H7 (cell line): ENCODE measurements at regions not wholly inside any gene's neighbourhood (a gene's known extent, or its start where the extent isn't known, plus 50 kb on each side); places are given as distances from the start of the nearest gene placed in this dataset.
"Not testable (repeated sequence)": the region's sequence is repeated elsewhere in the genome, so short reads cannot be mapped to it uniquely, and the experiment has no call there.

Experiments used
- DNase-seq: peaks from one replicate; pipeline ENCODE4 v3.0.0; 2012
- H3K27me3 ChIP-seq: 2 replicates; pipeline ENCODE4 v1.6.0; 2011; ENCODE audit warnings: mild to moderate bottlenecking, low read length; ENCODE audit not compliant: control insufficient read depth, insufficient read depth
- H3K36me3 ChIP-seq: replicated peaks from 2 replicates; pipeline ENCODE4 v1.5.1; 2011; ENCODE audit warnings: low read length; ENCODE audit not compliant: control insufficient read depth, insufficient read depth
- H3K4me3 ChIP-seq: 2 replicates; pipeline ENCODE4 v1.5.1; 2011; ENCODE audit warnings: low read depth, mild to moderate bottlenecking, control low read depth, low read length, moderate library complexity; ENCODE audit not compliant: insufficient read depth

DNA sequence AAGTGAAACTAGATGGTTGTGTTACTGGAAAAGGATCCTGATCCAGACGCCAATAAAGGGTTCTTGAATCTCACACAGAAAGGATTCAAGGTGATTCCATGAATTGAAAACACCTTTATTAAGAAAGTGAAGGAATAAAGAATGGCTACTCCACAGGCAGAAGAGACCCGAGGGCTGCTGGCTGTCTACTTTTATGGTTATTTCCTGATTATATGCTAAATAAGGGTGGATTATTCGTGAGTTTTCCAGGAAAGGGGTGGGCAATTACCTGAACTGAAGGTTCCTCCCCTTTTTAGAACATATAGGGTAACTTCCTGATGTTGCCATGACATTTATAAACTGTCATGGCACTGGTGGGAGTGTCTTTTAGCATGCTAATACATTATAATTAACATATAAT, 50.9 kb upstream of the WARS2 start:
- H3K4me3 ChIP-seq: no peak overlapping the region
- no peaks in the 10 kb centered on the region for H3K27me3 ChIP-seq
- H3K36me3 ChIP-seq: no peaks in the 10 kb centered on the region
- DNase-seq: no peak

DNA sequence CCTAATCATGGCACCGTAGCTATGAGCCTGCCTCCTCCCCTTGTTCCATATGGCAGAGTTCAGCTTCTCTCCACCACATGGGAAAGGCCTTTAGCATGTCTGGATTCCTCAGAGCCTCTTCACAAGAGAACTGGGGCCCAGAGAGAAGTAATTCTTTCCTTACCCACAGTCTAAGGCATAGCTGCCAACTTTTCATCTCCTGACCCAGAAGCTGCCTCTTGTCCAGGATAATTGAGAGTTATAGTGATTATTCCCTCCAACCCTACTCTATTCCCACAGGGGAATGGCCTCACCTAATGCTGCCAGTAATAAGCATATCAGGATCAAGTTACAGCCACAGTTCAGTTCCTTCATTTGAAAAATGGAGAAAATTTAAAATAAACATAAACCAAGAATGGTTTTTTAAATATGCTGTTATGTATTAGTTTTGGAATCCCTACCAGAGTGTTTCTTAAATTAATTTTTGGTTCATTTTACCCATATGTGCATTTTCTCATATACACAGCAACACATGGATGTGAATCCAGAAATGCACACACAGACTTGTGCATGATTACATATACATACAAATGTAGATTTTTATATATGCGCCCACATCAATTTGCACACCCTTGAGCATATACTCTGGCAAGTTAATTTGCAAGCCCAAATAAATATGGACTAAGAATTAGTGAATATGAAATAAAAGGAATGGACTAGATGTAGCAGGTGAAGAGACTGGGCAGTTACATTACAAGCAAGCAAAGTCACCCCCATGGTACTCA, 63.9 kb upstream of the WARS2 start:
- no peaks in the 10 kb centered on the region for H3K27me3 ChIP-seq
- no peak for DNase-seq
- H3K36me3 ChIP-seq: no peaks in the 10 kb centered on the region
- no peak overlapping the region for H3K4me3 ChIP-seq

DNA sequence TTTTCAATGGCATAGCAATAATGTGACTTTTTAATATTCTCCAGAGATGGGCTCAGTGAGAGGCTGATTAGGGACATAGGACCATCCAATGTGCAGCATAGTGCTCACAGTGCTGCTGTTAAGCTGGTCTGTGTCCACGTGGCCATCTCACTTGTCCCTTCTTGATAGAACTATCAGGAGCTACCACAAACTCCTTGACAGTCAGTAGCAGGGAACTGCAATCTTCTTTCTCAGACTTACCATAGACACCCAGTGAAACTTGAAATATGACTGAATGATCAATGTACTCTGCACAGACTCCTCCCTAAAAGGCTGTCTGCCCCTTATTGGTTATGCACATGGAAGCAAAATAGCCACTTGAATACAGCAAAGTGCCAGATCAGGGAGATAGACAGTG, 64.5 kb upstream of the WARS2 start:
- Histone ChIP-seq H3K4me3 (no peak overlapping the region), H3K36me3 (no peaks in the 10 kb centered on the region), H3K27me3 (no peaks in the 10 kb centered on the region)
- no peak for DNase-seq

- Histone ChIP-seq H3K36me3 (no peaks in the 10 kb centered on the region), H3K4me3 (no peak overlapping the region), H3K27me3 (no peaks in the 10 kb centered on the region)
- DNase-seq: no peak
These were observed 68.6 kb upstream of the WARS2 start for GRCh38 chr1:119209061-119209460.

- DNase-seq: no peak
- no peaks in the 10 kb centered on the region for H3K36me3 ChIP-seq
- no peak overlapping the region for H3K4me3 ChIP-seq
- no peaks in the 10 kb centered on the region for H3K27me3 ChIP-seq
These were observed 69.3 kb upstream of the WARS2 start for GRCh38 chr1:119209596-119210295.

- Histone ChIP-seq H3K27me3 (no peaks in the 10 kb centered on the region), H3K4me3 (no peak overlapping the region), H3K36me3 (no peaks in the 10 kb centered on the region)
- DNase-seq: no peak
These were observed 69.8 kb upstream of the WARS2 start for GRCh38 chr1:119210296-119210649.

DNA sequence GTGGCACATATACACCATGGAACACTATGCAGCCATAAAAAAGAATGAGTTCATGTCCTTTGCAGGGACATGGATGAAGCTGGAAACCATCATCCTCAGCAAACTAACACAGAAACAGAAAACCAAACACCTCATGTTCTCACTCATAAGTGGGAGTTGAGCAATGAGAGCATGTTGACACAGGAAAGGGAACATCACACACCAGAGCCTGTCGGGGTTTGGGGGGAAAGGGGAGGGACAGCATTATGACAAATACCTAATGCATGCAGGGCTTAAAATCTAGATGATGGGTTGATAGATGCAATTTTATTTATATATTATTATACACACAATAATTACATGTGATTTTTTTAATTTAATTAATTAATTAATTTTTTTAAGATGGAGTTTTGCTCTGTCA, 72.8 kb upstream of the WARS2 start:
- not testable (repeated sequence) for H3K4me3 ChIP-seq, H3K27me3 ChIP-seq

GRCh38 chr1:119214961-119215360, 74.5 kb upstream of the WARS2 start:
- DNase-seq, H3K27me3 ChIP-seq, H3K4me3 ChIP-seq, H3K36me3 ChIP-seq: not testable (repeated sequence)

More for the DNA sequence above, 72.8 kb upstream of the WARS2 start:
- not testable (repeated sequence) for DNase-seq, H3K36me3 ChIP-seq

GRCh38 chr1:119217309-119217828, 76.9 kb upstream of the WARS2 start:
- H3K27me3 ChIP-seq: no peaks in the 10 kb centered on the region
- no peaks in the 10 kb centered on the region for H3K36me3 ChIP-seq
- no peak overlapping the region for H3K4me3 ChIP-seq
- no peak for DNase-seq

DNA sequence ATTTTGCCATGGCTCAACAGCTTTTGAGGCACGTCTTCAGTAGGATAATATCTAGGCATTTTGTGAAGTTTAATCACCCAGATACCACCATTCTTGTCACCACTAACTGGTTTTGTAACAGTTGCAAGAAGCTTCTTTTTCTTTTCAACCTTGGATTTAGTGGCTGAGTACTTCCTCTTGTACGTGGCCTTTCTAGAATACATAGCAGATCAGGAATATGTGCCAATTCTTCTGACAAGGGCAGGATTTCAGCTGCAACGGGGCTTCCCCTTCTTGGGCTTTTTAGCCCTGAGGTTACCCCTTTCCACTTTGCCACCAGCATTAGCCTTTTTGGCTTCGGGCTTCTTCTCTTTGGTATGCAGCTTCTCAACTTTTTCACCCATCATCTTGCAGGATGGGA, 79.3 kb upstream of the WARS2 start:
- Histone ChIP-seq H3K4me3 (no peak overlapping the region), H3K27me3 (no peaks in the 10 kb centered on the region; the same call in 1 of the 2 replicates), H3K36me3 (no peaks in the 10 kb centered on the region)
- DNase-seq: no peak

- Histone ChIP-seq H3K36me3 (no peaks in the 10 kb centered on the region), H3K27me3 (no peaks in the 10 kb centered on the region; the same call in 1 of the 2 replicates), H3K4me3 (no peak overlapping the region)
- no peak for DNase-seq
These were observed 80.5 kb upstream of the WARS2 start for GRCh38 chr1:119220991-119221390.

DNA sequence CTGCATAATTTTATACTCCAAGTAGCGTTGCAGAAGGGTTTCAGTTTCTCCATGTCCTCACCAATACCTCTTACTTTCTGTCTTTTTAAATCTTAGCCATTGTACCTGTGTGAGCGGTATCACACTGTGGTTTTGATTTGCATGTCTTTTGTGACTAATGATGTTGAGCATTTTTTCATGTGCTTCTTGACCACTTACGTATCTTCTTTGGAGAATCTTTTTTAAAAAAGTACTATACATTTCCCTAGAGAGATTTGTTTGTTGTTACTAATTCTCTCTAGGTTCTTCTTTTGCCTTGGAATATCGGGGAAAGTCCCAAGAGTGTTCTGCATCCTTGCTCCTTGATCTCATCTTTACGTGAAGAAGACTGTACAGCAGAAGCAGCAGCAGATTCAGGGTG, 81.8 kb upstream of the WARS2 start:
- no peak for DNase-seq
- Histone ChIP-seq H3K36me3 (no peaks in the 10 kb centered on the region), H3K27me3 (no peaks in the 10 kb centered on the region; the same call in 1 of the 2 replicates), H3K4me3 (no peak overlapping the region)

DNA sequence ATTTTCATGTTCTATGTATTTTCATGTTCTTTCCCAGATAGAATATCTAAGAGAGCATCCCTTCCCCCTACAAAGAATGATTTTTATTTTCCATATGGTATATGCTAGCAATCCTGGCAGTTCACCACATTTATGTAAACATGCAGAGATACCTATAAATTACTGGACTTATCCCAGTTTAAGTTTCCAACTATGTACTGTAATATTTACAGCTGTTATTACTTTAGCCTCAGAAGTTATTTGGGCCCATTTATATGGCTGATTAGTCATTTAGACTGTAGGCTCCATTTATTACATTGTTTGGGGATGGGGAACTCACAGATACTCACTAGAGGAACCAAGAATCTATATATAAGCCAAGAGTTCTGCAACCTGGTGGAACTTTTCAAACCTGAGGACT, 84.8 kb upstream of the WARS2 start:
- no peaks in the 10 kb centered on the region for H3K36me3 ChIP-seq
- no peak for DNase-seq
- no peak overlapping the region for H3K4me3 ChIP-seq
- no peaks in the 10 kb centered on the region; the same call in 1 of the 2 replicates for H3K27me3 ChIP-seq

DNA sequence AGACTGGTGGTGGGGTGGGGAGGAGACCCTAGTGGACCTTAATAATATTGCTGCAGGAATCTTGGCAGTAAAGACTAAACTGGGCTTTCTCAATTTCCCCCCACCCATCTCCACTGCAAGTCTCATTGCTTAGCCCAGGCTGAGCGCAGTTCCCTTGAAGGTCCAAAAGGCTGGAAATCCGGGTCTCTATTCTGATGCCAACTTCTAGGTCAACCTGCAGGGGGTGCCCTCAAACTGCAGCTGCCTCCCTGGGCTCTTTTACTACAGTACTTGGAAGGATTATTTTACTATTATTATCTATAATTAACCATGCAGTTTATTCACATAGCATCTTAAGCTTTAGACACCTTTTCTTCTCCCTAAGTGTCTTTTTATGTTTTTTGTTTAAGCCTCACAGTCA, 85.4 kb upstream of the WARS2 start:
- DNase-seq: peak; percentile 22
- Histone ChIP-seq H3K36me3 (no peaks in the 10 kb centered on the region), H3K4me3 (no peak overlapping the region), H3K27me3 (no peaks in the 10 kb centered on the region; the same call in 1 of the 2 replicates)

DNA sequence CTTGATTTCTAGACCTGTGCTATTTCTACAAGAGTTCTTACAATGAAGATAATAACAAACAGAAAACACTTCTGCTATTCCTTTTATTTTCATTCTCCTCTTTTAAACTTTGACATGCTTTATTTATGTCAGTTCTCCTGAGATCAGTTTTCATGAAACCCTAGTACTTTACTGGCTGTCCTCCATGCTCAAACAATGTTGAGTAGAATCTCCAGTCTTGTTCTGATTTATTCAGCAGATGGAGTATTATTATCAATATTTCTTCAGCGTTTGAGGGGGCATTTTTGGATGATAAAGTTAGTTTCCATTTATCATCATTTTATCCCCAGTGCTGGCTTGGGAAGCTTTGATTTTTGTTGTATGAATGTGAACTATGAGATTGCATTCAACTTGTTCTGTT, 85.9 kb upstream of the WARS2 start:
- Histone ChIP-seq H3K36me3 (no peaks in the 10 kb centered on the region), H3K27me3 (no peaks in the 10 kb centered on the region; the same call in 1 of the 2 replicates), H3K4me3 (no peak overlapping the region)
- DNase-seq: no peak
